HEK293 (cell line): ENCODE measurements at regions not wholly inside any gene's neighbourhood (a gene's known extent, or its start where the extent isn't known, plus 50 kb on each side); places are given as distances from the start of the nearest gene placed in this dataset.

Experiments used
- CTCF ChIA-PET: fragments of 350-600 bp; formaldehyde crosslinking; extraction: SDS; loops from one replicate; lab custom pipeline; 2021; ENCODE audit warnings: antibody characterized with exemption; lab: Yijun Ruan, JAX
- POLR2A ChIA-PET: fragments of 300-600 bp; formaldehyde crosslinking; extraction: SDS; loops from one replicate; lab custom pipeline; 2020; ENCODE audit warnings: antibody characterized with exemption, inconsistent platforms; lab: Yijun Ruan, JAX
- H3K27ac ChIP-seq: fragments of 200-500 bp; sonication (Bioruptor generic); 2 replicates; pipeline ENCODE4 v1.5.1; 2014; ENCODE audit warnings: low read depth, low read length, control low read depth, inconsistent platforms; ENCODE audit errors: extremely low read depth
- H3K36me3 ChIP-seq, 2 experiments: fragments of 200-500 bp in 1 of 2; sonication (Bioruptor generic) in 1 of 2; 1 replicate in 1 of 2; 2 replicates in 1 of 2; pipeline ENCODE4 v1.5.1; 2014 to 2017; ENCODE audit warnings: inconsistent platforms in 2 of 2, low read length in 2 of 2; ENCODE audit not compliant: control insufficient read depth in 2 of 2, insufficient read depth in 1 of 2
- H3K4me1 ChIP-seq: fragments of 200-500 bp; sonication (Bioruptor generic); 2 replicates; pipeline ENCODE4 v1.5.1; 2014; ENCODE audit warnings: mild to moderate bottlenecking, low read length, inconsistent platforms; ENCODE audit not compliant: control insufficient read depth, insufficient read depth
- H3K4me3 ChIP-seq: 2 replicates; pipeline ENCODE4 v1.5.1; 2011; ENCODE audit warnings: low read depth, mild to moderate bottlenecking, control low read depth, low read length, moderate library complexity
- H3K9me3 ChIP-seq: fragments of 200-500 bp; sonication (Bioruptor generic); 2 replicates; pipeline ENCODE4 v1.5.1; 2014; ENCODE audit warnings: low read depth, low read length, inconsistent platforms; ENCODE audit not compliant: control insufficient read depth, insufficient read depth
- ELK4 ChIP-seq: IDR thresholded peaks from 2 replicates; pipeline ENCODE4 v1.6.1; 2011; ENCODE audit warnings: mild to moderate bottlenecking, low read depth, low read length, borderline replicate concordance
- GLIS2 ChIP-seq: fragments of 450-650 bp; formaldehyde crosslinking; IDR thresholded peaks from 2 replicates; pipeline ENCODE4 v1.5.1; 2016; ENCODE audit warnings: missing biosample characterization, missing genetic modification characterization
- MYNN ChIP-seq: fragments of 450-650 bp; formaldehyde crosslinking; IDR thresholded peaks from 2 replicates; pipeline ENCODE4 v1.5.1; 2016; ENCODE audit warnings: missing biosample characterization, missing genetic modification characterization, borderline replicate concordance
- PRDM1 ChIP-seq: fragments of 450-650 bp; formaldehyde crosslinking; IDR thresholded peaks from 2 replicates; pipeline ENCODE4; 2016; ENCODE audit warnings: missing biosample characterization, missing genetic modification characterization
- RBAK ChIP-seq: fragments of 450-650 bp; formaldehyde crosslinking; IDR thresholded peaks from 2 replicates; pipeline ENCODE4 v1.5.1; 2016; ENCODE audit warnings: missing biosample characterization, missing genetic modification characterization
- ZBTB21 ChIP-seq: fragments of 450-650 bp; formaldehyde crosslinking; IDR thresholded peaks from 2 replicates; pipeline ENCODE4 v1.5.1; 2017; ENCODE audit warnings: missing biosample characterization, missing genetic modification characterization
- ZNF146 ChIP-seq: fragments of 450-650 bp; formaldehyde crosslinking; IDR thresholded peaks from 2 replicates; pipeline ENCODE4 v1.5.1; 2016; ENCODE audit warnings: missing biosample characterization, missing genetic modification characterization
- ZNF174 ChIP-seq: fragments of 450-650 bp; formaldehyde crosslinking; IDR thresholded peaks from 2 replicates; pipeline ENCODE4 v1.5.0; 2017; ENCODE audit warnings: missing biosample characterization, mild to moderate bottlenecking, missing genetic modification characterization
- ZNF449 ChIP-seq: fragments of 450-650 bp; formaldehyde crosslinking; IDR thresholded peaks from 2 replicates; pipeline ENCODE4 v1.5.1; 2017; ENCODE audit warnings: missing biosample characterization, mild to moderate bottlenecking, missing genetic modification characterization, moderate library complexity
- ZNF621 ChIP-seq: fragments of 450-650 bp; formaldehyde crosslinking; IDR thresholded peaks from 2 replicates; pipeline ENCODE4 v1.5.1; 2017; ENCODE audit warnings: missing biosample characterization, missing genetic modification characterization
- ZNF629 ChIP-seq: fragments of 450-650 bp; formaldehyde crosslinking; IDR thresholded peaks from 2 replicates; pipeline ENCODE4 v1.5.1; 2017; ENCODE audit warnings: missing biosample characterization, missing genetic modification characterization
- ZNF654 ChIP-seq: fragments of 450-650 bp; formaldehyde crosslinking; IDR thresholded peaks from 2 replicates; pipeline ENCODE4 v1.5.1; 2016; ENCODE audit warnings: low read depth, missing biosample characterization, missing genetic modification characterization
- ZNF664 ChIP-seq: fragments of 450-650 bp; formaldehyde crosslinking; IDR thresholded peaks from 2 replicates; pipeline ENCODE4 v1.5.1; 2016; ENCODE audit warnings: missing biosample characterization, missing genetic modification characterization
- TF ChIP-seq, protein P1 (sequence below): fragments of 450-650 bp; formaldehyde crosslinking; IDR thresholded peaks from 2 replicates; pipeline ENCODE4; 2016; ENCODE audit warnings: missing biosample characterization, missing genetic modification characterization

DNA sequence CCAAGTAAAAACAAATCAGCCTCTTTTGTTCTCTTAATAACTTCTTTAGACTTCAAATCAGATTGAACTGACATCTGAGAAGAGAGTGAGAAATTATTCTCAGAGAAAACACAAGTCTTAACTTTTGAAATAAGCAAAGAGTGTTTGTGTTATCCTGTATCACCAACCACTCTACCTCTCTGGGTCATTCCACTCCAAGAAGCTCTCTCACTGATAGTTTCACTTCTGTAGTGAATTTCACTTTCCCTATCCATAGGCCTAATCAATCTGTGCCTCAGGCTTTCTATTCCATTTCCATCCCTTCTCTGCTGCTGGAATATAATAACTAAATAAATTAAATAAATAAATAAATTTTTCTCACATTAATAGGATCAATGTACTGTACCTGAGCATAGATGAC lies 235.0 kb downstream of the HTR1B start:
- CTCF ChIA-PET, result no interaction called here
- H3K27ac ChIP-seq, result no peak overlapping the region
- H3K9me3 ChIP-seq, result no peaks in the 10 kb centered on the region
- no peaks in the 10 kb centered on the region for H3K36me3 ChIP-seq
- no peak for TF ChIP-seq ZBTB21 (tag by site-specific recombination)
- TF ChIP-seq PRDM1, result 0 out of 2 replicates have a peak, but pooled peaks have one; percentile 32
- TF ChIP-seq RBAK (tag by site-specific recombination), result no peak
- H3K4me1 ChIP-seq, result no peaks in the 10 kb centered on the region
- POLR2A ChIA-PET, result no interaction called here
- no peak overlapping the region for H3K4me3 ChIP-seq

DNA sequence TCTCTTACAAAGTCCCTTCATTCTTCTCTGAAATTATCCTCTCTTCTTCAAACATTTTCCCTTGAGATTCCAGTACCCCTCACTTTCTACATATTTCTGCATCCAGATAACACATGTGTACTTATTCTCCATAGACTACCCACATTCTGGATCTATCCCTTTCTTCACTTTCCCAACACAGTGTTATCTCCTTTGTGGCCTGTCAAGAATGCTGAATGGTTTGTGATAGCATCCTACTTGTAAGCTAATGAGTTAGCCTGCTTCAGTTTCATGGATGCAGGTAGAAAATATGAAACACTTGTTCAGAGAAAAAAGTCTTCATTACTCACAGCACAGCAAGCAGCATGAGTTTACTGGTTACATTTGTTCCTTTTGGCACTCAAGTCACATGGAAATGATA lies 245.4 kb downstream of the HTR1B start:
- Histone ChIP-seq H3K4me1 (no peaks in the 10 kb centered on the region), H3K9me3 (no peaks in the 10 kb centered on the region), H3K4me3 (no peak overlapping the region), H3K27ac (no peak overlapping the region), H3K36me3 (no peaks in the 10 kb centered on the region)
- no peak for TF ChIP-seq ZNF449
- ChIA-PET POLR2A (no interaction called here), CTCF (no interaction called here)

GRCh38 chr6:77205936-77206335 lies 257.4 kb downstream of the HTR1B start:
- TF ChIP-seq ZNF621, result no peak
- no peak for TF ChIP-seq ZNF174 (tag by site-specific recombination)
- CTCF ChIA-PET, result interaction anchor here (0.7 kb wide), 1 partner anchor 144 kb away, joined by 4 read pairs; no protein-coding TSS in a partner anchor
- no peak overlapping the region for H3K4me3 ChIP-seq
- POLR2A ChIA-PET, result no interaction called here
- no peaks in the 10 kb centered on the region for H3K36me3 ChIP-seq
- H3K27ac ChIP-seq, result no peak overlapping the region
- H3K4me1 ChIP-seq, result no peaks in the 10 kb centered on the region
- no peaks in the 10 kb centered on the region for H3K9me3 ChIP-seq

DNA sequence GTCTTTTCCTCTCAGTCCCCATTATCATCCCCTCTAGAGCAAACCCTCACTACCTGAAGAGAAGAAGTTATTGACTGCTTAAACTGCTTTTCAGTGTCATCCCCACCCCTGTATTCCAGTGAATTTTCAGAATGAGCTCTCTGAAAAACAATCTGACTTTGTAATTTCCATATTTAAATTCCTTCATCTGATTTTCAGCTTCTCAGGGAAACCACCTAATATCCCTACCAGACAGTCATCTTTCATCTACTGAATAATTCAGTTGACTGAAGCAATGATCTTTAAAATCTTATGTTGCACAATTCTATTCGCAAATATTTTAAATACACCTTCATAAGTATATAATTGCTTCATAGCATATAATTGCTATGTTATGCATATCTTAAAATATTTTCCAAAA lies 258.7 kb downstream of the HTR1B start:
- H3K4me3 ChIP-seq, result no peak overlapping the region
- H3K4me1 ChIP-seq, result no peaks in the 10 kb centered on the region
- TF ChIP-seq GLIS2 (tag by site-specific recombination) (no peak), ELK4 (no peak), ZNF629 (tag by site-specific recombination) (no peak), ZNF664 (tag by site-specific recombination) (no peak), MYNN (no peak), ZNF654 (tag by site-specific recombination) (no peak), ZNF146 (tag by site-specific recombination) (no peak), RBAK (tag by site-specific recombination) (no peak)
- TF ChIP-seq, protein P1, sequence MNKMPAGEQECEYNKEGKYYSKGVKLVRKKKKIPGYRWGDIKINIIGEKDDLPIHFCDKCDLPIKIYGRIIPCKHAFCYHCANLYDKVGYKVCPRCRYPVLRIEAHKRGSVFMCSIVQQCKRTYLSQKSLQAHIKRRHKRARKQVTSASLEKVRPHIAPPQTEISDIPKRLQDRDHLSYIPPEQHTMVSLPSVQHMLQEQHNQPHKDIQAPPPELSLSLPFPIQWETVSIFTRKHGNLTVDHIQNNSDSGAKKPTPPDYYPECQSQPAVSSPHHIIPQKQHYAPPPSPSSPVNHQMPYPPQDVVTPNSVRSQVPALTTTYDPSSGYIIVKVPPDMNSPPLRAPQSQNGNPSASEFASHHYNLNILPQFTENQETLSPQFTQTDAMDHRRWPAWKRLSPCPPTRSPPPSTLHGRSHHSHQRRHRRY (tag by site-specific recombination), result no peak
- no peaks in the 10 kb centered on the region for H3K9me3 ChIP-seq
- ChIA-PET POLR2A (no interaction called here), CTCF (interaction anchor here (0.7 kb wide), 1 partner anchor 41 kb away, joined by 3 read pairs; no protein-coding TSS in a partner anchor)
- no peaks in the 10 kb centered on the region for H3K36me3 ChIP-seq
- no peak overlapping the region for H3K27ac ChIP-seq
